NCI-H1105 (cell line): ENCODE measurements at regions not wholly inside any gene's neighbourhood (a gene's known extent, or its start where the extent isn't known, plus 50 kb on each side); places are given as distances from the start of the nearest gene placed in this dataset.

Experiments
- DNase-seq: peaks from one replicate; lab custom pipeline; 2025; lab: John Stamatoyannopoulos, UW

GRCh38 chr7:10121631-10122030, 852.0 kb upstream of the PHF14 start:
- DNase-seq, result peak; percentile 82

- peak; percentile 9 for DNase-seq
Measured at GRCh38 chr7:10122551-10123100, 851.0 kb upstream of the PHF14 start.

GRCh38 chr7:10128748-10129147, 844.9 kb upstream of the PHF14 start:
- DNase-seq, result peak; percentile 3

- no peak for DNase-seq
Measured at GRCh38 chr7:10138087-10138854, 835.4 kb upstream of the PHF14 start.

GRCh38 chr7:10146271-10146670, 827.4 kb upstream of the PHF14 start:
- no peak for DNase-seq

GRCh38 chr7:10156972-10157371, 816.7 kb upstream of the PHF14 start:
- no peak for DNase-seq

- DNase-seq, result no peak
Measured at GRCh38 chr7:10181996-10182395, 791.7 kb upstream of the PHF14 start.

GRCh38 chr7:10192074-10192473, 781.6 kb upstream of the PHF14 start:
- DNase-seq, result no peak

GRCh38 chr7:10205696-10206095, 768.0 kb upstream of the PHF14 start:
- no peak for DNase-seq

- DNase-seq, result no peak
Measured at GRCh38 chr7:10210000-10210399, 763.7 kb upstream of the PHF14 start.

- DNase-seq, result no peak
Measured at GRCh38 chr7:10211016-10211415, 762.7 kb upstream of the PHF14 start.

GRCh38 chr7:10211861-10212260, 761.8 kb upstream of the PHF14 start:
- no peak for DNase-seq

- no peak for DNase-seq
Measured at GRCh38 chr7:10212649-10213048, 761.0 kb upstream of the PHF14 start.

GRCh38 chr7:10216462-10216861, 757.2 kb upstream of the PHF14 start:
- no peak for DNase-seq

- DNase-seq, result no peak
Measured at GRCh38 chr7:10221084-10221483, 752.6 kb upstream of the PHF14 start.

- no peak for DNase-seq
Measured at GRCh38 chr7:10222976-10223375, 750.7 kb upstream of the PHF14 start.

- no peak for DNase-seq
Measured at GRCh38 chr7:10225275-10225674, 748.4 kb upstream of the PHF14 start.

- no peak for DNase-seq
Measured at GRCh38 chr7:10237306-10237705, 736.4 kb upstream of the PHF14 start.

- no peak for DNase-seq
Measured at GRCh38 chr7:10238641-10239040, 735.0 kb upstream of the PHF14 start.

- DNase-seq, result no peak
Measured at GRCh38 chr7:10239695-10240345, 733.9 kb upstream of the PHF14 start.

GRCh38 chr7:10245406-10245805, 728.3 kb upstream of the PHF14 start:
- DNase-seq, result no peak

- DNase-seq, result no peak
Measured at GRCh38 chr7:10257438-10257837, 716.2 kb upstream of the PHF14 start.

- DNase-seq, result no peak
Measured at GRCh38 chr7:10266976-10267375, 706.7 kb upstream of the PHF14 start.
